HEK293T (cell line): ENCODE measurements at regions not wholly inside any gene's neighbourhood (a gene's known extent, or its start where the extent isn't known, plus 50 kb on each side); places are given as distances from the start of the nearest gene placed in this dataset.

Experiments used
- CTCF ChIA-PET: fragments of 350-600 bp; formaldehyde crosslinking; extraction: SDS; loops from one replicate; lab custom pipeline; 2021; ENCODE audit warnings: antibody characterized with exemption, inconsistent platforms; lab: Yijun Ruan, JAX
- POLR2A ChIA-PET: fragments of 350-600 bp; formaldehyde crosslinking; extraction: SDS; loops from one replicate; lab custom pipeline; 2020; ENCODE audit warnings: antibody characterized with exemption, inconsistent platforms; lab: Yijun Ruan, JAX
- DNase-seq: peaks from one replicate; pipeline ENCODE4 v3.0.0; 2012; ENCODE audit warnings: mixed read lengths; ENCODE audit errors: extremely low spot score
- ARNT ChIP-seq: fragments of 450-650 bp; IDR thresholded peaks from 2 replicates; pipeline ENCODE4 v1.6.1; 2017; ENCODE audit warnings: mild to moderate bottlenecking
- BHLHE40 ChIP-seq: fragments of 450-650 bp; IDR thresholded peaks from 2 replicates; pipeline ENCODE4 v1.6.1; 2016; ENCODE audit warnings: mild to moderate bottlenecking, moderate library complexity, borderline replicate concordance
- CTBP1 ChIP-seq: fragments of 450-650 bp; IDR thresholded peaks from 2 replicates; pipeline ENCODE4 v1.6.1; 2016; ENCODE audit warnings: borderline replicate concordance
- ELF4 ChIP-seq: fragments of 450-650 bp; IDR thresholded peaks from 2 replicates; pipeline ENCODE4 v1.6.1; 2017; ENCODE audit warnings: antibody characterized with exemption
- FOXA1 ChIP-seq: fragments of 450-650 bp; IDR thresholded peaks from 2 replicates; pipeline ENCODE4 v1.6.1; 2016; ENCODE audit warnings: mild to moderate bottlenecking
- FOXK2 ChIP-seq: fragments of 450-650 bp; IDR thresholded peaks from 2 replicates; pipeline ENCODE4 v1.6.1; 2016; ENCODE audit warnings: mild to moderate bottlenecking
- FOXM1 ChIP-seq: fragments of 450-650 bp; IDR thresholded peaks from 2 replicates; pipeline ENCODE4 v1.6.1; 2017; ENCODE audit warnings: mild to moderate bottlenecking, borderline replicate concordance
- HDGF ChIP-seq: fragments of 450-650 bp; IDR thresholded peaks from 2 replicates; pipeline ENCODE4 v1.6.1; 2017; ENCODE audit warnings: antibody characterized with exemption, borderline replicate concordance
- L3MBTL2 ChIP-seq: fragments of 450-650 bp; conservative IDR thresholded peaks from 2 replicates; pipeline ENCODE4 v1.6.1; 2016; ENCODE audit warnings: mild to moderate bottlenecking
- LEF1 ChIP-seq: fragments of 450-650 bp; IDR thresholded peaks from 2 replicates; pipeline ENCODE4 v1.6.1; 2017; ENCODE audit warnings: mild to moderate bottlenecking, borderline replicate concordance
- NFRKB ChIP-seq: fragments of 450-650 bp; IDR thresholded peaks from 2 replicates; pipeline ENCODE4 v1.6.1; 2016; ENCODE audit warnings: mild to moderate bottlenecking, moderate library complexity
- PKNOX1 ChIP-seq: fragments of 450-650 bp; IDR thresholded peaks from 2 replicates; pipeline ENCODE4 v1.6.1; 2016
- SP1 ChIP-seq: fragments of 450-650 bp; IDR thresholded peaks from 2 replicates; pipeline ENCODE4 v1.6.1; 2017
- SUZ12 ChIP-seq: fragments of 450-650 bp; IDR thresholded peaks from 2 replicates; pipeline ENCODE4 v1.6.1; 2016; ENCODE audit warnings: mild to moderate bottlenecking
- TARDBP ChIP-seq: fragments of 450-650 bp; IDR thresholded peaks from 2 replicates; pipeline ENCODE4 v1.6.1; 2016
- ZNF384 ChIP-seq: fragments of 450-650 bp; IDR thresholded peaks from 2 replicates; pipeline ENCODE4 v1.6.1; 2016

GRCh38 chr4:96097693-96098092, 257.8 kb downstream of the PDHA2 start:
- ChIA-PET POLR2A (no interaction called here), CTCF (no interaction called here)
- DNase-seq = no peak
- TF ChIP-seq SUZ12 (no peak), BHLHE40 (no peak), ELF4 (no peak), PKNOX1 (no peak), NFRKB (no peak), FOXM1 (no peak), HDGF (no peak), CTBP1 (no peak), ARNT (no peak), LEF1 (no peak)

GRCh38 chr4:96099031-96099430, 259.1 kb downstream of the PDHA2 start:
- no peak for DNase-seq
- CTCF ChIA-PET = interaction anchor here (0.6 kb wide), 1 partner anchor 11 kb away, joined by 3 read pairs; no protein-coding TSS in a partner anchor
- POLR2A ChIA-PET = no interaction called here
- TF ChIP-seq FOXK2 (no peak), NFRKB (no peak), SUZ12 (no peak)

DNA sequence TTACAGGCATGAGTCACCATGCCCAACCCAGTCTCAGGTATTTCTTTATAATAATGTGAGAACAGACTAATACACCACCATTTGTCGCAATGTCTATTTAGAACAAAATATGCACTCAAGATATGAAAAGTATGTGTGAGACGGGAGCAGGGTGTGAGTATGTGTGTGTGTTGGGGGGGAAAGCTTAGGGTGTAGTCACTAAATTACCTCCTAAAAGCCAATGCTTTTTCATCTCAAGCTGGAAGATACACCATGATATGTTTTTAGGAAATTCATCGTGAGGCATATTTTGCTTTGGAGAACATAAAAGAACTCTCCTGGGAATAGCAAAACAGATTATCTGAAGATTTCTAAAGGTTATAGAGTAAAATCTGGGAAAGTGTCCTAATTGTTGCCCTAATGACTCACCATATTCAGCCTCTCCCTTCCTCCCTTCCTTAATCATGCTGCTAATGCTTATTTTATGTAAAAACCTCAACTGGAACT, 262.7 kb downstream of the PDHA2 start:
- DNase-seq = no peak
- CTCF ChIA-PET = no interaction called here
- POLR2A ChIA-PET = no interaction called here
- TF ChIP-seq TARDBP (no peak), BHLHE40 (no peak), ELF4 (no peak), PKNOX1 (no peak), SP1 (no peak), CTBP1 (no peak), HDGF (no peak), FOXM1 (no peak), NFRKB (no peak), SUZ12 (no peak), ARNT (no peak), FOXA1 (no peak), ZNF384 (no peak), FOXK2 (no peak), L3MBTL2 (no peak), LEF1 (no peak)

GRCh38 chr4:96103086-96103485, 263.2 kb downstream of the PDHA2 start:
- ChIA-PET POLR2A (no interaction called here), CTCF (no interaction called here)
- TF ChIP-seq BHLHE40 (no peak), FOXA1 (no peak), SP1 (no peak), FOXM1 (no peak), ZNF384 (no peak), NFRKB (no peak), LEF1 (no peak), TARDBP (no peak), CTBP1 (no peak), SUZ12 (no peak), ELF4 (no peak), ARNT (no peak)
- DNase-seq = no peak

DNA sequence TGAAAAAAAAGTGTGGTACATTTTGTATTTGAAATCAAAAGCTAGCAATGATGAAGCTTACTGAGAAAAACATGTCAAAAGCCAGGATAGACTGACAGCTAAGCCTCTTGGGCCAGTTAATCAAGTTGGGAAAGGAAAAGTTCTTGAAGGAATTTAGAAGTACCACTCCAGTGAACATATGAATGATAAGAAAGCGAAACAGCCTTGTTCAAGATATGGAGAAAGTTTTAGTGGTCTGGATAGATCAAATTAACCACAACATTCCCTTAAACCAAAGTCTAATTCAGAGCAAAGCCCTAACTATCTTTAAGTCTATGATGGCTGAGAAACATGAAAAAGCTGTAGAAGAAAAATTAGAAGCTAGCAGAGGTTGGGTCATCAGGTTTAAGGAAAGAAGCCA, 268.3 kb downstream of the PDHA2 start:
- TF ChIP-seq FOXA1 = no peak
- no peak for TF ChIP-seq BHLHE40
- TF ChIP-seq TARDBP = no peak
- TF ChIP-seq ARNT = no peak
- TF ChIP-seq NFRKB = no peak
- no peak for TF ChIP-seq PKNOX1
- TF ChIP-seq ELF4 = no peak
- no peak for TF ChIP-seq HDGF
- TF ChIP-seq LEF1 = no peak
- TF ChIP-seq ZNF384 = no peak
- TF ChIP-seq FOXM1 = no peak
- no peak for TF ChIP-seq L3MBTL2
- no peak for TF ChIP-seq SP1
- no peak for TF ChIP-seq CTBP1
- no peak for TF ChIP-seq SUZ12
- TF ChIP-seq FOXK2 = no peak
- ChIA-PET CTCF (no interaction called here), POLR2A (no interaction called here)
- DNase-seq = no peak

DNA sequence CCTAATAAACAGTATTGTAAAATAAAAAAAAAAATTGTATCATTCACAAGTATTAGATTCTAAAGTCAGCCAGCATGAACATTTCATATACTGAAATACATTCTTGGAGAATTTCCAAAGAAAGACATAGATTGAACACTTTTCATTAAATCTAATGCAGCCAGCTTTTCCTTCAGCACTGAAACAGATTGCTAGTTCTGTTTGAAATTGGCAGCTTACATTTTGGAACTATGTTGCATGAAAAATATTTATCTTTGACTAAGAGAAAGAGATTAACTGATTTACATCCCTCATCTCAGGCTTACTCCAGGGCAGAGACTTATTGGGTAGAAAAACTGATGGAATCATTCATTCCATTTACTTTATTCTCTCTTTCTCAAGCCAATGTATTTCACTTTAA, 272.7 kb downstream of the PDHA2 start:
- ChIA-PET POLR2A (no interaction called here), CTCF (no interaction called here)
- TF ChIP-seq FOXM1 (no peak), FOXK2 (no peak), LEF1 (no peak), NFRKB (no peak), PKNOX1 (no peak), TARDBP (no peak), L3MBTL2 (no peak), ZNF384 (no peak), SUZ12 (no peak), ARNT (no peak), CTBP1 (no peak), FOXA1 (no peak), ELF4 (no peak), BHLHE40 (no peak), SP1 (no peak), HDGF (no peak)
- no peak for DNase-seq
